HFF-Myc (cell line): ENCODE measurements at regions not wholly inside any gene's neighbourhood (a gene's known extent, or its start where the extent isn't known, plus 50 kb on each side); places are given as distances from the start of the nearest gene placed in this dataset.

Experiments used
- DNase-seq: peaks from one replicate; pipeline ENCODE4 v3.0.0-alpha.2; 2011; ENCODE audit warnings: low read depth; ENCODE audit errors: extremely low read depth
- H3K4me3 ChIP-seq: replicated peaks from 2 replicates; pipeline ENCODE4 v1.5.1; 2011; ENCODE audit warnings: low read depth, mild to moderate bottlenecking, control low read depth, low read length
- TF ChIP-seq, protein P1 (sequence below): IDR thresholded peaks from 2 replicates; pipeline ENCODE4 v1.5.1; 2012; ENCODE audit warnings: mild to moderate bottlenecking, low read depth, low read length, control low read depth; ENCODE audit errors: missing control alignments

DNA sequence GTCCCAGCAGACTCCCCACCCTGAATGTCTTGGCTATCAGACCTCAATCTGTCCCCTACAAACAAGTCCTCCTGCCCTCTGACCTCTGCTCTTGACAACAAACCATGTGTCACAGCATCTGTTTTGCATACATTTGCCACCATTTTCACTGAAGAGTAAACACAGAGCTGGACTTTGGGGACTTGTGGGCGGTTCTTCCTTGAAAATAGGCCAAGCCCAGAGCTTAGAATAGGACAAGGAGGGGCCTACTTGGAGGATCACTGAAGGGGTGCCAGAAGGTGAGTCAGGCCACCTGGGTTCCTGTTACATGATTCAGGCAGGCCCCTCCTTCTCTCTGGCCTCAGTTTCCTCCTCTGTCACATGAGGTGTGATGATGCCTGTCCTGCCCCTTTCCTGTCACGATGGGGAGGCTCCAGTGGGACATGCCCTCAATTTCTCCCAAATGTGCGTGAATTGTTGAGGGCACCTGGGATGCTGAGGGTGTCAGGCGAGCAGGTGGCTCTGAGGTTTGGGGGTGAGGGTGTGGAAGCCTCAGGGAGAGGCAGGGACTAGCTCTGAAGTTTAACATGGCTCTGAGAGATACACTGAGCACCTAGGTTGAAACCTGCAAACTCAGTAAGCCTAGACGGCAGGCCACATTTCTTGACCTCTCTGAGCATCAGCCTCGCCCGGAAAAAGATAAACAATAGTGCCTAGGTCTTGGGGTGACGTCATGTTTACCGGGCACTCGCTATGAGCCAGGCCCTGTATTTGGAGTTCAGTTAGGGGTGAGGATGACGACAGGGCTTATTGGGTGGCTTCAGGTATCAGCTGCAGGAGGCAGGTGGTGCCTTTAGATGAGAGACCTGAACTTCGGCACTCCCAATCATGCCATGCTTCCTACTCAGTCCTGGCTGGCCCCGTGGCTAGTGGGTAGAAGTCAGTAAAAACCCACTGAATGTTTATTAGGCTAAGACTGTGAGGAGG is 107.6 kb upstream of the PITX1 start:
- TF ChIP-seq, protein P1, sequence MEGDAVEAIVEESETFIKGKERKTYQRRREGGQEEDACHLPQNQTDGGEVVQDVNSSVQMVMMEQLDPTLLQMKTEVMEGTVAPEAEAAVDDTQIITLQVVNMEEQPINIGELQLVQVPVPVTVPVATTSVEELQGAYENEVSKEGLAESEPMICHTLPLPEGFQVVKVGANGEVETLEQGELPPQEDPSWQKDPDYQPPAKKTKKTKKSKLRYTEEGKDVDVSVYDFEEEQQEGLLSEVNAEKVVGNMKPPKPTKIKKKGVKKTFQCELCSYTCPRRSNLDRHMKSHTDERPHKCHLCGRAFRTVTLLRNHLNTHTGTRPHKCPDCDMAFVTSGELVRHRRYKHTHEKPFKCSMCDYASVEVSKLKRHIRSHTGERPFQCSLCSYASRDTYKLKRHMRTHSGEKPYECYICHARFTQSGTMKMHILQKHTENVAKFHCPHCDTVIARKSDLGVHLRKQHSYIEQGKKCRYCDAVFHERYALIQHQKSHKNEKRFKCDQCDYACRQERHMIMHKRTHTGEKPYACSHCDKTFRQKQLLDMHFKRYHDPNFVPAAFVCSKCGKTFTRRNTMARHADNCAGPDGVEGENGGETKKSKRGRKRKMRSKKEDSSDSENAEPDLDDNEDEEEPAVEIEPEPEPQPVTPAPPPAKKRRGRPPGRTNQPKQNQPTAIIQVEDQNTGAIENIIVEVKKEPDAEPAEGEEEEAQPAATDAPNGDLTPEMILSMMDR: no peak
- no peak overlapping the region for H3K4me3 ChIP-seq

DNA sequence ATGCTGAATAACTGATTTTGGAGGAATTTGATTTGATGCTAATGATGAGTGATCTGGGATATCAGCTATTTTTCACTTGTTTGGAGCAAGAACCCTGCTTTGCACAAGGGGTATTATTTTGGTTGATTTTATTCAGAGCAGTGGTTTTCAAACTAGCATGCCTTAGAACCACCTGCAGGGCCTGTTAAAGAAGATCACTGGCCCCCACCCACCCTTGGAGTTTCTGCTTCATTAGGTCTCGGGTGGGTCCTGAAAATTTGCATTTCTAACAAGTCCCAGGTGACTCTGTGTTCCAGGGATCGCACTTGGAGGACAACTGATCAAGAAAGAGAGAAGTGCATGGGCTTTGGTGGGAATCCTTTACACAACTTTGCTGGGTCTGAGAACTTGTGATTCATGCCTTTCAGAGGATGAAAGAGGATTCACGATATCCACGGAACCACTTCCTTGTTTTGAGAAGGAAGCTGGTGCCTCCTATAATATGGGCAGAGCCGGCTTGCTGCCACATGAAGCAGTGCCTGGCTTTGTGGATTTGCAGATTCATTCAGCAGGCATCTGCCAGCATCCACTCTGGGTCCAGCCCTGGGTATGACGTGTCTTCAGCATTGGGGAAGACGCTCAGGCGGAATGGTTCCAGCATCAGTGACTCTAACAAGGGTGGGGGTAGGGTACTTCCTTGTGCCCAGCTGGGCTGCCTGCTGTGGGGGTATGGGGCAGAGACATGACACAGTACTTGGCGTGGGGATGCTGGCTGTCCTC is 106.6 kb upstream of the PITX1 start:
- H3K4me3 ChIP-seq: no peak overlapping the region
- DNase-seq: no peak
- TF ChIP-seq, protein P1: no peak

More for the DNA sequence above, 107.6 kb upstream of the PITX1 start:
- DNase-seq: no peak

- peak; percentile 92 for DNase-seq
- H3K4me3 ChIP-seq: no peak overlapping the region
Measured at GRCh38 chr5:135139381-135140134, 105.5 kb upstream of the PITX1 start.

DNA sequence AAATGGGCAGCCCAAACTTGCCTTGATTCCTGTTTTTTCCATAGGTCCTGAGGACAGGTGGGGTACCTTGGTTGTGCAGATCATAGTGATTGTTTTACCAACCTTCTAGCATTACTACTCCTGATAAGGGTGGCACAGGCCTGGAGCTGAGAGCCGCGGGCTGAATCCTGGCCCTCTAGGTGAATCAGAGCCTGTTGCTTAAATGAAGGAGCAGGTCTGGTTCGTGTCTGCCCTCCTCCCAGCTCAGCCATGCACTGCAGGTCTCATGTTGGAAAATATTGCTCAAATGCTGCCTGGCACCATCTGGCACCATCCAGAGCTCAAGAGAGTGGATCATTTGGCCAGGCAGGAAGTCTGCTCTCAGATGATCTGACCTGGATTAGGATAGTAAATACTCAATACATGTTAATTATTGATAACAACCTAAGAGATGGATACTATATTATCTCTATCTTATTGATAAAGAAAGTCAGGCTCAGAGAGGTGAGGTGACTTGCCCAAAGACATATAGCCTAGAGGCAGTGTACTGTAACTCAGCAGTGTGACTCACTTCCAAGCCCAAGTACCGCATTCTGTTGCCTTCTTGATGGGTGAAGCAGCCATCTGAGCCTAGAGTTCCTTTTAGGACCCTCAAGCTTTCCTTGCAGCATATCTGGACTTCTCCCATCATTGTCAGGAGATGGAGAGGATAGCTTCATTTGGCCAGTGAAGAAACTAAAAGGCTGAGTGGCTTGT is 104.3 kb upstream of the PITX1 start:
- DNase-seq: no peak
- no peak overlapping the region for H3K4me3 ChIP-seq
- TF ChIP-seq, protein P1: no peak

More at GRCh38 chr5:135139381-135140134, 105.5 kb upstream of the PITX1 start:
- TF ChIP-seq, protein P1: no peak

GRCh38 chr5:135137146-135137915 is 103.3 kb upstream of the PITX1 start:
- DNase-seq: no peak
- no peak overlapping the region for H3K4me3 ChIP-seq
- TF ChIP-seq, protein P1: no peak
